Endothelial cell (in vitro differentiated cells): ENCODE measurements at regions not wholly inside any gene's neighbourhood (a gene's known extent, or its start where the extent isn't known, plus 50 kb on each side); places are given as distances from the start of the nearest gene placed in this dataset.

ENCODE experiments used
- DNase-seq: peaks from one replicate; pipeline ENCODE4 v3.0.0; 2021; ENCODE audit warnings: low spot score
- H3K27ac Mint-ChIP-seq: one replicate; pipeline ENCODE4 v1.8.0; 2021; ENCODE audit warnings: mixed read lengths, inconsistent platforms; ENCODE audit not compliant: unreplicated experiment
- H3K27me3 Mint-ChIP-seq: one replicate; pipeline ENCODE4 v1.8.0; 2021; ENCODE audit warnings: mild to moderate bottlenecking, moderate library complexity, mixed read lengths, inconsistent platforms; ENCODE audit not compliant: unreplicated experiment
- H3K36me3 Mint-ChIP-seq: one replicate; pipeline ENCODE4 v1.8.0; 2021; ENCODE audit warnings: mild to moderate bottlenecking, low read depth, mixed read lengths, inconsistent platforms; ENCODE audit not compliant: unreplicated experiment
- H3K4me1 Mint-ChIP-seq: one replicate; pipeline ENCODE4 v1.8.0; 2021; ENCODE audit warnings: mild to moderate bottlenecking, mixed read lengths, inconsistent platforms; ENCODE audit not compliant: unreplicated experiment
- H3K4me3 Mint-ChIP-seq: one replicate; pipeline ENCODE4 v1.8.0; 2021; ENCODE audit warnings: mild to moderate bottlenecking, mixed read lengths, inconsistent platforms; ENCODE audit not compliant: unreplicated experiment
- H3K9me3 Mint-ChIP-seq: one replicate; pipeline ENCODE4 v1.8.0; 2021; ENCODE audit warnings: mixed read lengths, inconsistent platforms; ENCODE audit not compliant: unreplicated experiment
- CTCF ChIP-seq: fragments of 200-600 bp; sonication (generic); IDR thresholded peaks from one replicate; pipeline ENCODE4 v1.5.0; 2021; ENCODE audit warnings: antibody characterized with exemption; ENCODE audit not compliant: unreplicated experiment

- Mint-ChIP-seq H3K36me3 (no peaks in the 10 kb centered on the region), H3K27me3 (no peaks in the 10 kb centered on the region), H3K27ac (no peak overlapping the region), H3K4me1 (no peaks in the 10 kb centered on the region), H3K9me3 (no peaks in the 10 kb centered on the region), H3K4me3 (no peak overlapping the region)
- DNase-seq = no peak
- no peak for TF ChIP-seq CTCF
Observed at GRCh38 chr5:125882061-125882460, 541.1 kb upstream of the GRAMD2B start.

GRCh38 chr5:125883223-125883622, 540.0 kb upstream of the GRAMD2B start:
- H3K27ac Mint-ChIP-seq = no peak overlapping the region
- H3K4me1 Mint-ChIP-seq = no peaks in the 10 kb centered on the region
- no peaks in the 10 kb centered on the region for H3K27me3 Mint-ChIP-seq
- no peak overlapping the region for H3K4me3 Mint-ChIP-seq
- no peak for DNase-seq
- H3K36me3 Mint-ChIP-seq = no peaks in the 10 kb centered on the region
- TF ChIP-seq CTCF = no peak
- H3K9me3 Mint-ChIP-seq = no peaks in the 10 kb centered on the region

GRCh38 chr5:125888358-125888757, 534.9 kb upstream of the GRAMD2B start:
- H3K27ac Mint-ChIP-seq = no peak overlapping the region
- DNase-seq = no peak

GRCh38 chr5:125890511-125890931, 532.7 kb upstream of the GRAMD2B start:
- no peak for DNase-seq
- no peak overlapping the region for H3K4me3 Mint-ChIP-seq
- no peaks in the 10 kb centered on the region for H3K4me1 Mint-ChIP-seq
- no peaks in the 10 kb centered on the region for H3K27me3 Mint-ChIP-seq
- no peak overlapping the region for H3K27ac Mint-ChIP-seq
- H3K9me3 Mint-ChIP-seq = no peaks in the 10 kb centered on the region
- no peak for TF ChIP-seq CTCF
- H3K36me3 Mint-ChIP-seq = no peaks in the 10 kb centered on the region

More at GRCh38 chr5:125888358-125888757, 534.9 kb upstream of the GRAMD2B start:
- Mint-ChIP-seq H3K4me1 (no peaks in the 10 kb centered on the region), H3K36me3 (no peaks in the 10 kb centered on the region), H3K27me3 (no peaks in the 10 kb centered on the region), H3K4me3 (no peak overlapping the region), H3K9me3 (no peaks in the 10 kb centered on the region)
- TF ChIP-seq CTCF = no peak

- H3K4me1 Mint-ChIP-seq = no peaks in the 10 kb centered on the region
- H3K27me3 Mint-ChIP-seq = no peaks in the 10 kb centered on the region
- no peak for TF ChIP-seq CTCF
Observed at GRCh38 chr5:125891061-125891725, 532.0 kb upstream of the GRAMD2B start.

More at GRCh38 chr5:125891061-125891725, 532.0 kb upstream of the GRAMD2B start:
- Mint-ChIP-seq H3K36me3 (no peaks in the 10 kb centered on the region), H3K27ac (no peak overlapping the region), H3K9me3 (no peaks in the 10 kb centered on the region), H3K4me3 (no peak overlapping the region)
- no peak for DNase-seq
